ENCODE measurements at regions not wholly inside any gene's neighbourhood (a gene's known extent, or its start where the extent isn't known, plus 50 kb on each side); places are given as distances from the start of the nearest gene placed in this dataset.

DNA sequence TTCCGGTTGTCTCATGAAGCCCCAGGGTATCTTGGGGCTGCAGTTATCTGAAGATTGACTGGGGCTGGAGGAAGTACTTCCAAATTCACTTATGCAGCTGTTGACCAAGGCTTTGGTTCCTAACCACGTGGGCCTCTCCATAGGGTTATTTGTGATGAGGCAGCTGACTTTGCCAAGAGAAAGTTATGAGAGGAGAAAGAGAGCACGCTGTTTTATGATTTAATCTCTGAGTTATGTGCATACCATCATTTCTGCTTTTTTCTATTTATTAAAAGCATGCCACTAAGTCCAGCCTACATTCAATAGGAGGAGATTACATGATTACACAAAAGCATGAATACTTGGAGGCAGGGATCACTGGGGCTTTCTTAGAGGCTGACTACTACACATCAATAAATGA is 215.5 kb downstream of the NHLRC3 start:
- no peaks in the 10 kb centered on the region for H3K36me3 ChIP-seq (ENCODE audit: control insufficient read depth in 2 of 2, insufficient read depth in 2 of 2, low read length in 1 of 2)
- H3K27me3 ChIP-seq (ENCODE audit: control insufficient read depth in 1 of 2, insufficient read depth in 2 of 2, low read length in 2 of 2): no peaks in the 10 kb centered on the region
- no peak overlapping the region for H3K4me3 ChIP-seq (ENCODE audit: low read depth in 1 of 2, low read length in 2 of 2)
- H3K4me1 ChIP-seq (ENCODE audit: control insufficient read depth in 2 of 2, insufficient read depth in 2 of 2, low read length in 1 of 2): no peaks in the 10 kb centered on the region
- no peak overlapping the region for H3K27ac ChIP-seq (ENCODE audit: low read depth in 2 of 2, low read length in 1 of 2)
- WGBS, 2 donors: 37 to 38% methylated on average over 3 of the region's 3 CpGs
- H3K9me3 ChIP-seq (ENCODE audit: control insufficient read depth in 2 of 2, insufficient read depth in 1 of 2, low read depth in 1 of 2, low read length in 1 of 2): no peaks in the 10 kb centered on the region

DNA sequence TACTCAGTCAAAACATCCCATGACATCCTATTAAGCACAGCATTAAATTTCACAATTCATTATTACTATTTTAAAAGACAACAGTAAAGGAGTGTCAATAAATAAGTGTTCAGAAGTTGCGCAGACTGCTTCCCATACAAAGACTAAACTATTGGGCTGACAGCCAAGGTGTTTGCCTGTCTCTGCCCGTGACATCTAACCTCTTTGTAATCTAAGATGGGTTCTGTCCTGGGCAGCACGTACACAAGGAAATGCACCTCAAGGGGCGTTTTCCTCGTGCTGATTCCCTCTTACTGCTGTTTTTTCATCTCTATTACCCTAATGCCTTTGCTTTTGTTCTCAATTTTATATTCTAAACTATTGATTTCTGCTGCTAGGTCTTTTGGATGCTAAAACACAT is 216.3 kb downstream of the NHLRC3 start:
- WGBS, 2 donors: 50 to 55% methylated on average over 5 of the region's 5 CpGs
- H3K27me3 ChIP-seq (ENCODE audit: control insufficient read depth in 1 of 2, insufficient read depth in 2 of 2, low read length in 2 of 2): no peaks in the 10 kb centered on the region
- H3K4me1 ChIP-seq (ENCODE audit: control insufficient read depth in 2 of 2, insufficient read depth in 2 of 2, low read length in 1 of 2): no peaks in the 10 kb centered on the region
- no peaks in the 10 kb centered on the region for H3K36me3 ChIP-seq (ENCODE audit: control insufficient read depth in 2 of 2, insufficient read depth in 2 of 2, low read length in 1 of 2)
- H3K9me3 ChIP-seq (ENCODE audit: control insufficient read depth in 2 of 2, insufficient read depth in 1 of 2, low read depth in 1 of 2, low read length in 1 of 2): no peaks in the 10 kb centered on the region
- H3K27ac ChIP-seq (ENCODE audit: low read depth in 2 of 2, low read length in 1 of 2): no peak overlapping the region
- H3K4me3 ChIP-seq (ENCODE audit: low read depth in 1 of 2, low read length in 2 of 2): no peak overlapping the region

DNA sequence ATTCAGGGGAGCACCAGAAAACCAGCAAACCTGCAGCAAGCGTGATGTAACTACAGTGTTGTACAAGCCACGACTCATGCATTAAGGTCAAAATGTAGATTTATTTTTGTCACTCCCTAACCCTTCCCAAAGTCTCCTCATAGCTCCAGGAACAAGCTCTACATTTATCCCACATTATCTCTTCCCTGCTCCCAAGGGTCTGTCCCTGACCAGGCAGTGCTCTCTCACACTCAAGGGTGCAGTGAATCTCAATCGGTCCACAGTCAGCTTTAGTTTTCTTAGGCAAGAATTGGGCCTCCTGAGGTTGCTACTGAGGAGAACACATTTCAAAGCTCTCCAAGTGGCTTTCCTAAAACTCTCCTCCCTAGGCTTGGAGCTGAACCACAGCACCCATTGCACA is 219.4 kb downstream of the NHLRC3 start:
- Histone ChIP-seq H3K27me3 (ENCODE audit: control insufficient read depth in 1 of 2, insufficient read depth in 2 of 2, low read length in 2 of 2) (no peaks in the 10 kb centered on the region), H3K4me3 (ENCODE audit: low read depth in 1 of 2, low read length in 2 of 2) (no peak overlapping the region), H3K4me1 (ENCODE audit: control insufficient read depth in 2 of 2, insufficient read depth in 2 of 2, low read length in 1 of 2) (no peaks in the 10 kb centered on the region), H3K9me3 (ENCODE audit: control insufficient read depth in 2 of 2, insufficient read depth in 1 of 2, low read depth in 1 of 2, low read length in 1 of 2) (no peaks in the 10 kb centered on the region), H3K27ac (ENCODE audit: low read depth in 2 of 2, low read length in 1 of 2) (no peak overlapping the region), H3K36me3 (ENCODE audit: control insufficient read depth in 2 of 2, insufficient read depth in 2 of 2, low read length in 1 of 2) (no peaks in the 10 kb centered on the region)
- 88 to 89% methylated on average over 3 of the region's 3 CpGs for WGBS, 2 donors

DNA sequence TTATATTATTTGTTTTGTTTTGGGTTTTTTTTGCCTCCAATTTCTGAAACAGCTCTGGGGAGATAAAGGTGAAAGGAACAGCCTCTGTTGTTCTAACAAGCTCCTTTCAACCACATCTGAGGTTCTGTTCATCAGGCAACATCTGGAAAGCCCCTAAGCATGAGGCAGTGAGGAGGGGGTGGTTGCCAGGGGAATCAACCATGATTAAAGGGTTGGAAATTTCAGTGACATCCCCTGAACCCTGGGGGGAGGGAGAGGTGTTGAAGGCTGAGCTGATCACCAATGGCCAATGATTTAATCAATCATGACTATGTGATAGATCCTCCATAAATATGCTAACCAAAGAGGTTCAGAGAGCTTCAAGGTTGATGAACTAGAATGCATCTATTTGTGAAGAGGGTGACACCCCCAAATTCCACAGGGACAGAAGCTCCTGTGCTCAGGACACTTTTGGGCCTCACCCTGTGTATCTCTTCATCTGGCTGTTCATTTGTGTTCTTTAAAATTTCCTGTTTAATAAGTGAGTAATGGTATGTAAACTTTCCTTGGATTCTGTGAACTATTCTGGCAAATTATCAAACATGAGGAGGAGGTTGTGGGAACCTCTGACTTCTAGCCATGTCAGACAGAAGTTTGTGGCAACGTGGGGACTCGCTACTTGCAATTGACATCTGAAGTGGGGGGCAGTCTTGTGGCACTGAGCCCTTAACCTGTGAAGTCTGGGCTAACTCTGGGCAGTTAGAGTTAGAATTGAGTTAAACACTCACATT is 221.3 kb downstream of the NHLRC3 start:
- Histone ChIP-seq H3K4me1 (ENCODE audit: control insufficient read depth in 2 of 2, insufficient read depth in 2 of 2, low read length in 1 of 2) (no peaks in the 10 kb centered on the region), H3K9me3 (ENCODE audit: control insufficient read depth in 2 of 2, insufficient read depth in 1 of 2, low read depth in 1 of 2, low read length in 1 of 2) (no peaks in the 10 kb centered on the region), H3K27me3 (ENCODE audit: control insufficient read depth in 1 of 2, insufficient read depth in 2 of 2, low read length in 2 of 2) (no peaks in the 10 kb centered on the region), H3K36me3 (ENCODE audit: control insufficient read depth in 2 of 2, insufficient read depth in 2 of 2, low read length in 1 of 2) (no peaks in the 10 kb centered on the region), H3K27ac (ENCODE audit: low read depth in 2 of 2, low read length in 1 of 2) (no peak overlapping the region), H3K4me3 (ENCODE audit: low read depth in 1 of 2, low read length in 2 of 2) (no peak overlapping the region)
- 31 to 36% methylated on average over 2 of the region's 2 CpGs for WGBS, 2 donors

DNA sequence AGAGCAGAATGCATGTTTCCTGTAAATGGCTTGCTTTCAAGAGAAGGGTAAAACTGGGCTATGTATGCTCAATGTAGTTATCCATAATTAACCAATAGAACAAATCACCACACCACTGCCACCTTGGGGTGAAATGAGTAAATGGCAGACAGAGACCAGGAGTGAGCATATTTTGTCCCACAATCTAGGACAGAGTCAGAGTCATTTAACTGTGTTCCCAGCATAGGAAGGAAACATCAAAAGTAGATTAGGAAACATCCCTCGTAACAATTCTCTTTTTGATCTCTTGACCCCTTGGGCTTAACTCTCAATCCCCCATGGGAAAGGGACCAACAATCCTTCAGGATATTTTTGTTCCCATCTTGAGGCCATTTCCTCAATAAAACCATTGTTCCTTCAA is 224.8 kb downstream of the NHLRC3 start:
- Histone ChIP-seq H3K4me1 (ENCODE audit: control insufficient read depth in 2 of 2, insufficient read depth in 2 of 2, low read length in 1 of 2) (no peaks in the 10 kb centered on the region), H3K36me3 (ENCODE audit: control insufficient read depth in 2 of 2, insufficient read depth in 2 of 2, low read length in 1 of 2) (no peaks in the 10 kb centered on the region), H3K27ac (ENCODE audit: low read depth in 2 of 2, low read length in 1 of 2) (no peak overlapping the region), H3K4me3 (ENCODE audit: low read depth in 1 of 2, low read length in 2 of 2) (no peak overlapping the region), H3K27me3 (ENCODE audit: control insufficient read depth in 1 of 2, insufficient read depth in 2 of 2, low read length in 2 of 2) (no peaks in the 10 kb centered on the region), H3K9me3 (ENCODE audit: control insufficient read depth in 2 of 2, insufficient read depth in 1 of 2, low read depth in 1 of 2, low read length in 1 of 2) (no peaks in the 10 kb centered on the region)
- WGBS, 2 donors: 11 to 12% methylated on average over 1 of the region's 1 CpG

DNA sequence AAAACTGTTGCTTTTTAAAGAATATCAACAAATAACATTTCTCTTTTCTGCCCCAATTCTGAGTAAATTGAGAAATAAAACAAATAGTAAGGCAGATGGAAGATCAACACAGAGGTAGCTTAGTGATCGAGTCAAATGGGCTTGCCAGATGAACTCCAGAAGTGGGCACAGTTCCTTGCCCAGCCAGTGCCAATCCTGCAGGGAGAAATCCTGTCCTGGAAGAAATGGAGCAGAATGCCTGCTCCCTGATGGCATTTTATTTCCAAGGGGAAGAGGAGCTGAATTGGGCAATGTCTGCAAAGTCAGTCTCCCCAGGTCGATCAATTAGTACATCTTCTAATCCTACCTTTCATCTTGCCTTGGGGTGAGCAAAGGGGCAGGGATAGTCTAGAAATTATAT is 225.3 kb downstream of the NHLRC3 start:
- 31 to 35% methylated on average over 2 of the region's 2 CpGs for WGBS, 2 donors
- no peak overlapping the region for H3K4me3 ChIP-seq (ENCODE audit: low read depth in 1 of 2, low read length in 2 of 2)
- no peaks in the 10 kb centered on the region for H3K9me3 ChIP-seq (ENCODE audit: control insufficient read depth in 2 of 2, insufficient read depth in 1 of 2, low read depth in 1 of 2, low read length in 1 of 2)
- H3K36me3 ChIP-seq (ENCODE audit: control insufficient read depth in 2 of 2, insufficient read depth in 2 of 2, low read length in 1 of 2): no peaks in the 10 kb centered on the region
- H3K27me3 ChIP-seq (ENCODE audit: control insufficient read depth in 1 of 2, insufficient read depth in 2 of 2, low read length in 2 of 2): no peaks in the 10 kb centered on the region
- no peaks in the 10 kb centered on the region for H3K4me1 ChIP-seq (ENCODE audit: control insufficient read depth in 2 of 2, insufficient read depth in 2 of 2, low read length in 1 of 2)
- H3K27ac ChIP-seq (ENCODE audit: low read depth in 2 of 2, low read length in 1 of 2): no peak overlapping the region

DNA sequence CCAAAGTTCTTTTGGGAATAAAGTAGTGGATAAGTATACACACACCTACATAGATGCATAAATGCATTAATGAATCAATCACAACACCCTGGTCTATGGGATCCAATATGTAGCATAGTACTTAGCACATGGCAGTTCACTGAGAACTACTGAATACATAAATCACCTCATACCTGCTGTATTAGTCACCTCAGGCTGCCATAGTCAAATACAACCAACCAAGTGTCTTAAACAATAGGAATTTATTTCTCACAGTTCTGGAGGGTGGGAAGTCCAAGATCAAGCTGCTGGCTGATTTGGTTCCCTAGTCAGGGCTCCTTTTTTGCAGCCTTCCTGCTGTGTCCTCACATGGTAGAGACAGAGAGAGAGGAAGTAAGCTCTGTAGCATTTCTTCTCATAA is 228.2 kb downstream of the NHLRC3 start:
- Histone ChIP-seq H3K9me3 (ENCODE audit: control insufficient read depth in 2 of 2, insufficient read depth in 1 of 2, low read depth in 1 of 2, low read length in 1 of 2) (no peaks in the 10 kb centered on the region), H3K27me3 (ENCODE audit: control insufficient read depth in 1 of 2, insufficient read depth in 2 of 2, low read length in 2 of 2) (no peaks in the 10 kb centered on the region), H3K4me3 (ENCODE audit: low read depth in 1 of 2, low read length in 2 of 2) (no peak overlapping the region), H3K27ac (ENCODE audit: low read depth in 2 of 2, low read length in 1 of 2) (no peak overlapping the region), H3K36me3 (ENCODE audit: control insufficient read depth in 2 of 2, insufficient read depth in 2 of 2, low read length in 1 of 2) (no peaks in the 10 kb centered on the region), H3K4me1 (ENCODE audit: control insufficient read depth in 2 of 2, insufficient read depth in 2 of 2, low read length in 1 of 2) (no peaks in the 10 kb centered on the region)

DNA sequence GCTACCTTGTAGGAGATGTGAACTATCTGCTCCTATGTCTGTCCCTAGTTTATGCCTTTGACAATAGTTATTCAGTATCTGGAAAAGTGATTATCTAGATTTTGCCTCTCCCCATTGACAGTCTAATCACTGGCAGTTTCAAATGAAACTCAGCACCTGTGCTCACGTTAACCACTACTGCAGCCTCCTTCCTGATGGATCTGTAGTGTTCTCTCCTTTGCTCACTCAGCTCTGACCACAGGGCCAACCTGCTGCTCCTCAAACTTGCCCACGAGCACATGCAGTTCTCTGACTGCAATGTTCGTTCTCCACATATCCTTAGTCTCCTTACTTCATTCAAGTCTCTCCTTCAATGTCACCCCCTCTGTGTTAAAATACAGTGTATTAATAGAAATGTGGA is 230.1 kb downstream of the NHLRC3 start:
- no peak overlapping the region for H3K27ac ChIP-seq (ENCODE audit: low read depth in 2 of 2, low read length in 1 of 2)
- H3K4me3 ChIP-seq (ENCODE audit: low read depth in 1 of 2, low read length in 2 of 2): no peak overlapping the region
- H3K9me3 ChIP-seq (ENCODE audit: control insufficient read depth in 2 of 2, insufficient read depth in 1 of 2, low read depth in 1 of 2, low read length in 1 of 2): no peaks in the 10 kb centered on the region
- H3K27me3 ChIP-seq (ENCODE audit: control insufficient read depth in 1 of 2, insufficient read depth in 2 of 2, low read length in 2 of 2): no peaks in the 10 kb centered on the region
- no peaks in the 10 kb centered on the region for H3K4me1 ChIP-seq (ENCODE audit: control insufficient read depth in 2 of 2, insufficient read depth in 2 of 2, low read length in 1 of 2)
- H3K36me3 ChIP-seq (ENCODE audit: control insufficient read depth in 2 of 2, insufficient read depth in 2 of 2, low read length in 1 of 2): no peaks in the 10 kb centered on the region
- WGBS, 2 donors: 76 to 84% methylated on average over 3 of the region's 3 CpGs

DNA sequence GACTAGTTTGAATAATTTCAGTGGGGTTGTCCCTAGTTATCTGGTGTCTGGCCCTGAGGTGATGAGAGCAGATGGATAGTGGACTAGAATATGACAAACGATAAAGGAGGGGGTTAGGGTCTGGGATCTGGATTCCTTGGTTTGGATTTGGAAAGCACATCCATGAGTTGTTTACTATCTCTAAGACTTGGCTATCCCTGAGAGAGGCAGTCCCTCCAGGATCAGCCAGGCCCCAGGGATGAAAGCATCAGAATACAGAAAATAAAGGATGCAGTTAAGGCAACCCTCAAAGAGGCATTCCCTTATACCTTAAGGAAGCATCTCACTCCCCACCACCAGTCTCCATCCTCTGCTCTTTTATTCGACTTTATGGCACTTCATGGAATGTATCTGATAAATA is 230.7 kb downstream of the NHLRC3 start:
- no peaks in the 10 kb centered on the region for H3K27me3 ChIP-seq (ENCODE audit: control insufficient read depth in 1 of 2, insufficient read depth in 2 of 2, low read length in 2 of 2)
- no peak overlapping the region for H3K4me3 ChIP-seq (ENCODE audit: low read depth in 1 of 2, low read length in 2 of 2)
- H3K36me3 ChIP-seq (ENCODE audit: control insufficient read depth in 2 of 2, insufficient read depth in 2 of 2, low read length in 1 of 2): no peaks in the 10 kb centered on the region
- no peaks in the 10 kb centered on the region for H3K4me1 ChIP-seq (ENCODE audit: control insufficient read depth in 2 of 2, insufficient read depth in 2 of 2, low read length in 1 of 2)
- WGBS, 2 donors: 68 to 74% methylated on average over 2 of the region's 2 CpGs
- no peak overlapping the region for H3K27ac ChIP-seq (ENCODE audit: low read depth in 2 of 2, low read length in 1 of 2)
- no peaks in the 10 kb centered on the region for H3K9me3 ChIP-seq (ENCODE audit: control insufficient read depth in 2 of 2, insufficient read depth in 1 of 2, low read depth in 1 of 2, low read length in 1 of 2)

DNA sequence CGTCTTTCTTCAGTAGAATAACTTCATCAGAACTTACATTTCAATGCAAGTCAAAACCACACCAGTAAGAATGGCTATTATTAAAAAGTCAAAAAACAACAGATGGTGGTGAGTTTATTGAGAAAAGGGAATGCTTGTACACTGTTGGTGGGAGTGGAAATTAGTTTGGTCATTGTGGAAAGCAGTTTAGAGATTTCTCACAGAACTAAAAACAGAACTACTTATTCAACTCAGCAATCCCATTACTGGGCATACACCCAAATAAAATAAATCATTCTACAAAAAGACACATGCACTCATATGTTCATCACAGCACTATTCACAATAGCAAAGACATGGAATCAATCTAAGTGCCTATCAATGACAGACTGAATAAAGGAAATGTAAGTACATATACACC is 231.2 kb downstream of the NHLRC3 start:
- Histone ChIP-seq H3K9me3 (ENCODE audit: control insufficient read depth in 2 of 2, insufficient read depth in 1 of 2, low read depth in 1 of 2, low read length in 1 of 2) (no peaks in the 10 kb centered on the region), H3K4me1 (ENCODE audit: control insufficient read depth in 2 of 2, insufficient read depth in 2 of 2, low read length in 1 of 2) (no peaks in the 10 kb centered on the region), H3K27me3 (ENCODE audit: control insufficient read depth in 1 of 2, insufficient read depth in 2 of 2, low read length in 2 of 2) (no peaks in the 10 kb centered on the region), H3K4me3 (ENCODE audit: low read depth in 1 of 2, low read length in 2 of 2) (no peak overlapping the region), H3K27ac (ENCODE audit: low read depth in 2 of 2, low read length in 1 of 2) (no peak overlapping the region), H3K36me3 (ENCODE audit: control insufficient read depth in 2 of 2, insufficient read depth in 2 of 2, low read length in 1 of 2) (no peaks in the 10 kb centered on the region)
- WGBS, 2 donors: 65 to 86% methylated on average over 1 of the region's 1 CpG

All from esophagus (tissue), 2 donors.